Stomach (tissue), 4 donors: ENCODE measurements at regions not wholly inside any gene's neighbourhood (a gene's known extent, or its start where the extent isn't known, plus 50 kb on each side); places are given as distances from the start of the nearest gene placed in this dataset.

Experiments used
- CTCF ChIP-seq, 7 experiments: fragments of 450-650 bp in 4 of 7; fragments of 200-600 bp in 3 of 7; sonication (generic) in 3 of 7; IDR thresholded peaks; one replicate each; pipeline ENCODE4 v1.5.1; 2016 to 2019; ENCODE audit warnings: antibody characterized with exemption in 7 of 7, control low read depth in 2 of 7, mild to moderate bottlenecking in 1 of 7
- EP300 ChIP-seq: sonication (generic); formaldehyde crosslinking; IDR thresholded peaks from one replicate; pipeline ENCODE4 v1.6.1; 2017; ENCODE audit warnings: antibody characterized with exemption
- POLR2A ChIP-seq, 4 donors: fragments of 450-650 bp; IDR thresholded peaks; one replicate each; pipeline ENCODE4 v1.6.1; 2016; ENCODE audit warnings: antibody characterized with exemption in 4 of 4, control low read depth in 2 of 4, mild to moderate bottlenecking in 1 of 4, moderate library complexity in 1 of 4
- POLR2AphosphoS5 ChIP-seq, 3 donors: sonication (generic); formaldehyde crosslinking; IDR thresholded peaks; one replicate each; pipeline ENCODE4 v1.6.1; 2016; ENCODE audit warnings: antibody characterized with exemption in 3 of 3

GRCh38 chr3:83189634-83190033 is 1428.2 kb upstream of the GBE1 start:
- TF ChIP-seq EP300 (no peak), CTCF (IDR thresholded peaks at IDR 0.05) (no peak), POLR2A (IDR thresholded peaks at IDR 0.05) (no peak), POLR2AphosphoS5 (IDR thresholded peaks at IDR 0.05) (no peak)
